ENCODE measurements at regions not wholly inside any gene's neighbourhood (a gene's known extent, or its start where the extent isn't known, plus 50 kb on each side); places are given as distances from the start of the nearest gene placed in this dataset.

DNA sequence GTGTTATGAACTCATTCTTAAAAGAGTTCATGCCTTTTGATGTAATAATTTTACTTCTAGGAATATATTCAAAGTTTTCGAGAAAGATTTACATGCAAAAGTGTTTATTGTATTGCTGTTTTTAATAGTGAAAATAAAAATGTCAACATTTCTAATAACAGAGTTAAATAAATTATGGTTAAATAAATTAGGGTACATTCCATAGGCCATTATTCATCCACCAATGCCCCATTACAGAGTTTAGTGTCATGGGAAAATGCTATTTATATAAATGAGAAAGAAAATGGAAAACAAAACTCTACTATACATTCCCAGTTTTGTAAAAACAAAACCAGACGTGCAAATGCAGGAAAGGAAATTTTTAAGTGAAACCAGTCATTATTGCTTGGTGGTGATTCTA lies 538.1 kb upstream of the TBL1XR1 start:
- TF ChIP-seq, protein P1, sequence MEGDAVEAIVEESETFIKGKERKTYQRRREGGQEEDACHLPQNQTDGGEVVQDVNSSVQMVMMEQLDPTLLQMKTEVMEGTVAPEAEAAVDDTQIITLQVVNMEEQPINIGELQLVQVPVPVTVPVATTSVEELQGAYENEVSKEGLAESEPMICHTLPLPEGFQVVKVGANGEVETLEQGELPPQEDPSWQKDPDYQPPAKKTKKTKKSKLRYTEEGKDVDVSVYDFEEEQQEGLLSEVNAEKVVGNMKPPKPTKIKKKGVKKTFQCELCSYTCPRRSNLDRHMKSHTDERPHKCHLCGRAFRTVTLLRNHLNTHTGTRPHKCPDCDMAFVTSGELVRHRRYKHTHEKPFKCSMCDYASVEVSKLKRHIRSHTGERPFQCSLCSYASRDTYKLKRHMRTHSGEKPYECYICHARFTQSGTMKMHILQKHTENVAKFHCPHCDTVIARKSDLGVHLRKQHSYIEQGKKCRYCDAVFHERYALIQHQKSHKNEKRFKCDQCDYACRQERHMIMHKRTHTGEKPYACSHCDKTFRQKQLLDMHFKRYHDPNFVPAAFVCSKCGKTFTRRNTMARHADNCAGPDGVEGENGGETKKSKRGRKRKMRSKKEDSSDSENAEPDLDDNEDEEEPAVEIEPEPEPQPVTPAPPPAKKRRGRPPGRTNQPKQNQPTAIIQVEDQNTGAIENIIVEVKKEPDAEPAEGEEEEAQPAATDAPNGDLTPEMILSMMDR (IDR thresholded peaks at IDR 0.05), result no peak
- TF ChIP-seq POLR2A (IDR thresholded peaks at IDR 0.05), result no peak

Data from adrenal gland (tissue), 5 donors.